NOMO-1 treated with dmso at 0.1 percent for 144 hours (cell line): ENCODE measurements at regions not wholly inside any gene's neighbourhood (a gene's known extent, or its start where the extent isn't known, plus 50 kb on each side); places are given as distances from the start of the nearest gene placed in this dataset.
"Not testable (repeated sequence)": the region's sequence is repeated elsewhere in the genome, so short reads cannot be mapped to it uniquely, and the experiment has no call there.

Experiments used
- DNase-seq: peaks from one replicate; lab custom pipeline; 2025; ENCODE audit not compliant: unreplicated experiment; lab: John Stamatoyannopoulos, UW

DNA sequence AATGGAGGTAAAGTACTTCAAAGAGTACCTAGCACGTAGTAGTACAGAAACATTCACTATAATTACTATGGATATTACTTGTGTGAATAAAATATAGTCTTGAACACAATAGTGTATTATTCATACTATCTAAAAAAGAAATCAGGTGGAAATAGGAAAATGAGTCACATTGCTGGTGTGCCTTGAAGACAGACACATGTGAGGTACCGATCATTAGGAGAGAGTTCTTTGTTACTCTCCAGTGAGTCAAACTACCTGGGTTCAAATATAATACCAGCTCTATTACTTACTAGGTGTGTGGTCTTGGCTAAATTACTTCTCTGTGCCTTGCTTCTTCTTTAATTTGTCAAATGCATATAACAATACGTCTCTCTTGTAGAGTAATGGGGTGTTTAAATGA, 50.8 kb upstream of the BEND6 start:
- DNase-seq: no peak

GRCh38 chr6:56902641-56903464, 52.1 kb upstream of the BEND6 start:
- no peak for DNase-seq

GRCh38 chr6:56900784-56901183, 54.1 kb upstream of the BEND6 start:
- DNase-seq: no peak

DNA sequence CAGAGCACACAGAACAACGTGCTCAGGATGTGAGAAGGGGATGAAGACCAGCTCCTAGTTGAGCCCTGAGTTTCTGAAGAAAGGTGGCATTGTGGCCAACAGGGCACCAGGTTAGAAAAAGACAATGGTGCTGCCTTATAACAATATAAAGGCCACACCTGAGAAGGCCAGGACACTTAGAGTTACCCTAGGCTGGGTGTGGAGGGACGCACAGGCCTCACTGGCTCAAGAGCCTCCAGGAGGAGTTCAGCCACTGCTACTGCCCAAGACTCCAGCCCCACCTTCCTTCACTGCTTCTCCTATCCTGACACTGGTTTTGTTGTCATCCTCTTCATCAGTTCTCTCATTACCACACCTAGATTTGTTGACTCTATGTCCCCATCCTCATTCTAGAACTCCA, 55.2 kb upstream of the BEND6 start:
- DNase-seq: no peak

DNA sequence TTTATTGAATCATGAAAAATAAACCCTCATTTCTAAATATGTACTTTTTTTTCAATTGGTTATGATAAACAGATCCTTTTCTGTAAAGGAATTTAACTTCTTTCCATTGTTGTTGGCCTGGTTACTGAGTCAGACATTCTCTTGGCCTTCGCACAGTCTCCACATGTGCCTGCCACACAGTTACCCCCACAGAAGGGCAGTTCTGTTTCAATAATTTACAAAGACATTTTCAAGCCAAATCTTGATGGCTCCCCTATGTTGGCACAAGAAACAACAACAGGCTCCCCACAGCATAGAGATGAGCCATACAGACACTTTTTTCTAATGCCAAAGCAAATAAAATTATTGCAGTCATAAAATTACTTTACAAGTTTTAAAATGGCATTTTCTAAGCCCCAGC, 55.6 kb upstream of the BEND6 start:
- no peak for DNase-seq

GRCh38 chr6:56897789-56898529, 56.9 kb upstream of the BEND6 start:
- no peak for DNase-seq

DNA sequence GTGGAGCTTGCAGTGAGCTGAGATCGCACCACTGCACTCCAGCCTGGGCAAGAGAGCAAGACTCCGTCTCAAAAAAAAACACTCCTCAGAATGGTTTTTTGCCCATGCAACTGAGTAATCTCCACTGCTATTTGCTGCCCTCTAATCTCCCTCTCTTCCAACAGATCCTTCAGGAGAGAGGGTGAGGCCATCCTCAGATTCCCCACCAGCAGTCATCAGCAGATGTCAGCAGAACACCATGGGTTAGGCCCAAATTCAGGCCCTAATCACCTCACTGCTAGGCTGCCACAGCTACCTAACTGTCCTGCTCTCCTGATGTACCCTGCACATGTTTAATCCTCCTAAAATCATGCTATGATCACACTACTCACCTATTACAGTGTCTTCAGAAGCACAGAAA, 63.2 kb upstream of the BEND6 start:
- no peak for DNase-seq

DNA sequence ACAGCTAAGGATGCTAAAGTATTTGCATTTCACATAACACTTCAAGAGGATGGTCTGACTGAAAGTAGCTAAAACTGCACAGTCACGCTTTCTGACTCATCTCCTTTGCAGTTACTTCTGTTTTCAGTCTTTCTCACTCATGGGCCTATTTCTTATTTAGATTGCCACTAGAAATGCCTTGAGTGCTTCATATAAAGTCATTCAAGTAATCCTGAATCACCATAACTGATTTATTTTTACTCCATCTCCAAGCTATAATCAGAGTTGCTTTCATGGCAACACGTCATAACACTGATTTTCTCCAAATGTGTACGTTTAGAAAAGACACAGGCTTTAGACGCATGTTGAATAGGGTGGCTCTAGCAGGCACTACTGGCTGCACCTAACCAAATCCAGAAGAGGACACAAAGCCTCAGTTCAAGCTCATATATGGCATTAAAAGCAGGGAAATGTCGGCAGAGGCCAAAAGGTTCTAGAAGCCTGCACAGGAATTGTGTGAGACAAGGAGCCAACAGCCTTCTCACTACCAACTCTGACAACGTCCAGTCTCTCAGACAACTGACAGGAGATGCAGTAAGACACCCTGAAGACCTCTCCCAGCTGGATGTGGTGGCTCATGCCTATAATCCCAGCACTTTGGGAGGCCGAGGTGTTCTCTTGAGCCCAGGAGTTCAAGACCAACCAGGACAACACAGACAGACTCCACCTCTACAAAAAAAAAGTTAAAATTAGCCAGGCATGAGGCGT, 64.1 kb upstream of the BEND6 start:
- peak; percentile 54 for DNase-seq

GRCh38 chr6:56890066-56890465, 64.8 kb upstream of the BEND6 start:
- DNase-seq: no peak

DNA sequence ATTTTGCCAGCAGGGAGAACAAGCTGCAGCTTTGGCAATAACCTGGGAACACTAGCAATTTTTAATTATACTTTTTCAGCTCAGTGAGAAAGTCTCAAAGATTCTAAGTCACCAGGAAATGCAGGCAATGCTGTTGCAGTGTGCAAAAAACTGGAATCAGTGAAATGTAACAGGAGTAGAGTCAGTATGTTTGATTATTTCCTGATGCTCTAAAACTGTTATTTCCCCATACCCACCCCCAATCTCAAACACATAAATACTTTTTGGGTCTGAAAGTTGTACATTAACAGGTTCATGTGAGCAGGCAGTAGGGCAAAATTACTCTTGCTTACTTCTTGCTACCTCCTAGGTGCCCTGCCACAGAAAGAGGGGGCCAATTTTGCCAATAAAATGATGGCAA, 65.4 kb upstream of the BEND6 start:
- DNase-seq: no peak

- DNase-seq: no peak
Measured at GRCh38 chr6:56888687-56889086, 66.2 kb upstream of the BEND6 start.

DNA sequence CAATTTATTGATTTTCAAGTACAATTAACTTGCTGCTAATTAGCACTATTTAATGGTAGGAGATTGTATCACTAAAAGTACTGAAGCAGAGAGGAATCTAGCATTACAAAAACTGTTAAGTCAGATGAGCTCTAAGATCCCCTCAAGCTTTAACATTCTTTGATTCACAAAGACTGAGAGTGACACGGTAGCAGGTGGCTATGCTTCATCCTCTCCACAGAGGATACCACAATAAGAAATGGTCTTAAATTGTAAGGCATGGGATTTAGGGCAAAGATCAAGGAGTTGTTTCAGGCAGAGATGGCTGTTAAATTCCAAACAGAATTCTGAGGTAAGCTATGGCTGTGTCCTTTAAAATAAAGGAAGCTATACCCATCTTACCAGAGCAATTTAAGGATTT, 67.8 kb upstream of the BEND6 start:
- DNase-seq: no peak

- DNase-seq: no peak
Measured at GRCh38 chr6:56877922-56878321, 77.0 kb upstream of the BEND6 start.

- DNase-seq: no peak
Measured at GRCh38 chr6:56875961-56876360, 78.9 kb upstream of the BEND6 start.

- DNase-seq: no peak
Measured at GRCh38 chr6:56875523-56875922, 79.4 kb upstream of the BEND6 start.

- DNase-seq: no peak
Measured at GRCh38 chr6:56874328-56874727, 80.6 kb upstream of the BEND6 start.

- DNase-seq: not testable (repeated sequence)
Measured at GRCh38 chr6:56870053-56870452, 84.9 kb upstream of the BEND6 start.

- no peak for DNase-seq
Measured at GRCh38 chr6:56869346-56869745, 85.6 kb upstream of the BEND6 start.

DNA sequence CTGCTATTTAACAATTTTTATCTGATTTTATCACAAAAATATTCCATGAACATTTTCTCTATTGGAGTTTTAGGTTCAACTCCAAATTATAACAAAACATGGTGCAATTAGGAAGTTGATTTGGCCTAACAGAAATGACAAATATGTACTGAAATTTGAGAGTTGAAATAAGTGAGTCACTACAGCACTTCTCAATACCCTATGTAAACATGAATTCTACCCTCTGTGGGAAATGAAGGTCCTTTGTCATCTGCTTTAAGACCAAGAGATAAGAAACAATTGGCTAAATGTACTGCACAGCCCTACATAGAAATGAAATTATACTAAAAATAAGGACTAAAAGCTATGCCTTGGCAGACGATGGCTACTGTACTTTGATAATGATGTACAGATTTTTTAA, 86.2 kb upstream of the BEND6 start:
- no peak for DNase-seq

- no peak for DNase-seq
Measured at GRCh38 chr6:56866917-56867522, 87.9 kb upstream of the BEND6 start.

DNA sequence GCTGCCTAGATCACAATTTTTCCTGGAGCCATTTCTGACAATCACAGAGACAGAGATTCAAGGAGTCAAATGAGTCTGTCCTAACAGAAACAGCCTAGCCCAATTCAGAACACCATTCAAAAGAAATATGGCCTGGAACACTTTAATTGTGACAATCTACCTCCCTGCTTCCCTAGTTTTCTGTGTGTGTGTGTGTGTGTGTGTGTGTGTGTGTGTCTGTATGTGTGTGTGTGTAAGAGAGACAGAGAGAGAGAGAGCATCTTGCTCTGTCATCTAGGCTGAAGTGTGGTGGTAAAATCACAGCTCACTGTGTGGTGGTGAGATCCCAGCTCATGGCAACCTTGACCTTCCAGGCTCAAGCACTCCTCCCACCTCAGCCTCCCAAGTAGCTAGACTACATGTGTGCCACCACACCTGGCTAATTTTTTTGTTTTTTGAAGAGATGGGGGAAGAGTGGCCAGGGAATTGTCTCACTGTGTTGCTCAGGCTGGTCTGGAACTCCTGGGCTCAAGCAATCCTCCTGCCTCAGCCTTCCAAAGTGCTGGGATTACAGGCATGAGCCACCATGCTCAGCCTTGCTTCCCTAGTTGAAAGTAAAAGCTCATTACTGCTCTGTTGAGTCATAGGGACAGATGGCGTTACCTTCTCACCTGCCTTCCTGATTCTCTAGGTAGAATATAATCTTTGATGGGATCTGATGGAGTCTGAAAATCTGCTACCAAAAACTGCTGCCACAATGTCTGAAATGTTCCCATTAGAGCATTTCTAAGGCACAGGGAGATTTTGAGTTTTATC, 89.6 kb upstream of the BEND6 start:
- DNase-seq: no peak
